Activated CD8-positive, alpha-beta T cell treated with anti-CD3 and anti-CD28 coated beads for 36 hours (primary cell): ENCODE measurements at regions not wholly inside any gene's neighbourhood (a gene's known extent, or its start where the extent isn't known, plus 50 kb on each side); places are given as distances from the start of the nearest gene placed in this dataset.
"Not testable (repeated sequence)": the region's sequence is repeated elsewhere in the genome, so short reads cannot be mapped to it uniquely, and the experiment has no call there.

ENCODE experiments used
- ATAC-seq: fragments of 200-7000 bp; cut with Tn5 transposase; one replicate; pipeline ENCODE4 v1.10.0; 2021; ENCODE audit warnings: mild to moderate bottlenecking, moderate library complexity
- CTCF ChIA-PET: fragments of 350-600 bp; sonication (Branson Sonifier 250); formaldehyde crosslinking; loops from one replicate; lab custom pipeline; 2021; ENCODE audit warnings: antibody characterized with exemption; lab: Charles Lee
- POLR2A ChIA-PET: fragments of 350-600 bp; sonication (Branson Sonifier 250); formaldehyde crosslinking; loops from one replicate; lab custom pipeline; 2021; ENCODE audit warnings: antibody characterized with exemption; lab: Charles Lee
- DNase-seq: peaks from one replicate; pipeline ENCODE4 v3.0.0-alpha.2; 2020
- H3K27ac Mint-ChIP-seq: one replicate; pipeline ENCODE4 v1.8.0; 2021; ENCODE audit warnings: mild to moderate bottlenecking, mixed read lengths
- H3K27me3 Mint-ChIP-seq: one replicate; pipeline ENCODE4 v1.8.0; 2021; ENCODE audit warnings: mixed read lengths
- H3K36me3 Mint-ChIP-seq: one replicate; pipeline ENCODE4 v1.8.0; 2021; ENCODE audit warnings: low read depth, mixed read lengths
- H3K4me1 Mint-ChIP-seq: one replicate; pipeline ENCODE4 v1.8.0; 2021; ENCODE audit warnings: low read depth, mixed read lengths
- H3K4me3 Mint-ChIP-seq: one replicate; pipeline ENCODE4 v1.8.0; 2021; ENCODE audit warnings: mild to moderate bottlenecking, moderate library complexity, mixed read lengths
- H3K9me3 Mint-ChIP-seq: one replicate; pipeline ENCODE4 v1.8.0; 2021; ENCODE audit warnings: mixed read lengths
- CTCF ChIP-seq: fragments of 200-600 bp; IDR thresholded peaks from one replicate; pipeline ENCODE4 v1.8.0; 2022; ENCODE audit warnings: antibody characterized with exemption, mild to moderate bottlenecking
- intact Hi-C: fragments of 100-400 bp; cut with micrococcal nuclease; formaldehyde crosslinking; loops from one replicate; pipeline ENCODE4 v1.10.0; 2022

- Mint-ChIP-seq H3K4me3 (no peak overlapping the region), H3K36me3 (no peaks in the 10 kb centered on the region), H3K27ac (no peak overlapping the region), H3K9me3 (no peaks in the 10 kb centered on the region), H3K27me3 (no peaks in the 10 kb centered on the region), H3K4me1 (no peaks in the 10 kb centered on the region)
- no peak for DNase-seq
- POLR2A ChIA-PET: no interaction called here
- intact Hi-C loops: no loop called here
- no peak for TF ChIP-seq CTCF
- no peak for ATAC-seq
- CTCF ChIA-PET: no interaction called here
Measured at GRCh38 chr22:48069256-48069655, 1306.8 kb downstream of the TBC1D22A start.

- ChIA-PET CTCF (no interaction called here), POLR2A (no interaction called here)
- intact Hi-C loops: no loop called here
- no peak for ATAC-seq
- Mint-ChIP-seq H3K27ac (no peak overlapping the region), H3K27me3 (no peaks in the 10 kb centered on the region), H3K9me3 (no peaks in the 10 kb centered on the region), H3K4me3 (no peak overlapping the region), H3K36me3 (no peaks in the 10 kb centered on the region), H3K4me1 (no peaks in the 10 kb centered on the region)
- DNase-seq: no peak
- no peak for TF ChIP-seq CTCF
Measured at GRCh38 chr22:48068323-48068885, 1306.0 kb downstream of the TBC1D22A start.

GRCh38 chr22:48065892-48066291 lies 1303.4 kb downstream of the TBC1D22A start:
- H3K4me1 Mint-ChIP-seq: no peaks in the 10 kb centered on the region
- intact Hi-C loops: no loop called here
- no peak for ATAC-seq
- H3K36me3 Mint-ChIP-seq: no peaks in the 10 kb centered on the region
- no peak overlapping the region for H3K4me3 Mint-ChIP-seq
- CTCF ChIA-PET: no interaction called here
- H3K27ac Mint-ChIP-seq: no peak overlapping the region
- POLR2A ChIA-PET: no interaction called here
- H3K9me3 Mint-ChIP-seq: no peaks in the 10 kb centered on the region
- H3K27me3 Mint-ChIP-seq: no peaks in the 10 kb centered on the region
- DNase-seq: no peak
- no peak for TF ChIP-seq CTCF

- intact Hi-C loops: no loop called here
- ATAC-seq (no peak), DNase-seq (no peak)
- ChIA-PET POLR2A (no interaction called here), CTCF (no interaction called here)
- Mint-ChIP-seq H3K9me3 (no peaks in the 10 kb centered on the region), H3K36me3 (no peaks in the 10 kb centered on the region), H3K4me1 (no peaks in the 10 kb centered on the region), H3K4me3 (no peak overlapping the region), H3K27ac (no peak overlapping the region), H3K27me3 (peaks cover 3% of the 10 kb centered on the region)
- TF ChIP-seq CTCF: no peak
Measured at GRCh38 chr22:48061726-48062125, 1299.3 kb downstream of the TBC1D22A start.

GRCh38 chr22:48060266-48060665 lies 1297.8 kb downstream of the TBC1D22A start:
- no peaks in the 10 kb centered on the region for H3K9me3 Mint-ChIP-seq
- H3K27me3 Mint-ChIP-seq: peaks cover 3% of the 10 kb centered on the region

GRCh38 chr22:48059521-48059920 lies 1297.1 kb downstream of the TBC1D22A start:
- H3K27me3 Mint-ChIP-seq, H3K36me3 Mint-ChIP-seq, DNase-seq, intact Hi-C loops, ATAC-seq, H3K27ac Mint-ChIP-seq, H3K4me3 Mint-ChIP-seq, CTCF ChIA-PET, H3K4me1 Mint-ChIP-seq, H3K9me3 Mint-ChIP-seq, POLR2A ChIA-PET: not testable (repeated sequence)

More at GRCh38 chr22:48060266-48060665, 1297.8 kb downstream of the TBC1D22A start:
- TF ChIP-seq CTCF: no peak
- Mint-ChIP-seq H3K36me3 (no peaks in the 10 kb centered on the region), H3K27ac (no peak overlapping the region), H3K4me1 (no peaks in the 10 kb centered on the region), H3K4me3 (no peak overlapping the region)
- CTCF ChIA-PET: no interaction called here
- ATAC-seq (no peak), DNase-seq (no peak)
- POLR2A ChIA-PET: no interaction called here
- intact Hi-C loops: no loop called here
